GM19351 (cell line): ENCODE measurements at regions not wholly inside any gene's neighbourhood (a gene's known extent, or its start where the extent isn't known, plus 50 kb on each side); places are given as distances from the start of the nearest gene placed in this dataset.

ENCODE experiments used
- ATAC-seq: cut with Tn5 transposase; IDR thresholded peaks from one replicate; pipeline ENCODE4 v1.9.1; 2021; ENCODE audit warnings: mild to moderate bottlenecking, moderate library complexity; ENCODE audit not compliant: unreplicated experiment

DNA sequence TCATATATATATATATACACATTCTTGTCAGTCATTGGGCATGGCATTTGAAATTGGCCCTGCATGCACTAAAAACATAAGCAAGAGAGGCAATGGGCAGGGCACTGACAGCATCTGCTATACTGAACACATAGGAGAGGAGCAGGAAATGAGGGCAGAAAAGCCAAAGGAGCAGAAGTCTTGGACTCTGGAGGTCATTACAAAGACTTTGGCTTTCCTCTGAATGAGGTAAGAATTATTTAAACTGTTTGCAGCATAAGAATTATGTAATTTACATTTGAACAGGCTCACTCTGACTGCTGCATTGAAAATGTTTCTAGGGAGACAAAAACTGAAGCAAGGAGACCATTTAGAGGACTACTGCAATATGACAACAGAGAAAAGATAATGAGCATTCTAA is 396.5 kb downstream of the PRDM5 start:
- no peak for ATAC-seq

- ATAC-seq, result no peak
Measured at GRCh38 chr4:120525106-120525505, 397.4 kb downstream of the PRDM5 start.

DNA sequence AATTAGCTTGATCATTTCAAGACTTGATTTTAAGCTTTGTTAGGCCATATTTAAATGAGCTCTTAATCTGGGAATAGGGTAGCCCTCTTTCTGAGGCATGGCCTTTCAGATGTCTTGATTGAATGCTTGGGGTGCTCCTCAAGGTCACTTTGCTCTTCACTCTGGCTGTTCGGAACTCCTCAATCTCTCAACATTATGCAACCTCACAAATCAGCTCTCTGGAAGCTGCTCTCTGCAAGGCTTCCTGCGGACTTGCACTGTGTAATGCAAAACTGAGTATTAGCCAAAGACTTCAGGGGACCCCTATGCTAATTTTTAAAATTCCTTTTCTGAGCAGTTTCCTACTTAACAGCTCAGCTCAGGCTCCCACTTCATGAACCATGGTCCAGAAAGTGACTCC is 398.3 kb downstream of the PRDM5 start:
- ATAC-seq, result no peak

DNA sequence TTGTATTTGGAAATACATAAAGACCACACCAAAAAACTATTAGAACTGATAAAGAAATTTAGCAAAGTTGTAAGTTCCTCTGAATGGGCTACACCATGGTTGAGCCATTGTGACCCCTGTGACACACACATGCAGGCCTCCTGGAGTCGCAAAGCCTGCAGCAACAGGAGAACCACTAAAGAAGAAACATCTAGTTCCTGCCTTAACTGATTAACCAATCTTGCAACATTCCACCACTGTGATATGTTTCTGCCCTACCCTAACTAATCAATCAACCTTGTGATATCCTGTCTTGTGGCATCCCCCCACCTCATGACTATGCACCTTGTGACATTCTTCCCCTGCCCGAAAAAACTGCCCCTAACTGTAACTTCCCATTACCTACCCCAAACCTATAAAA is 401.8 kb downstream of the PRDM5 start:
- ATAC-seq, result no peak

- no peak for ATAC-seq
Measured at GRCh38 chr4:120517966-120518365, 404.6 kb downstream of the PRDM5 start.

DNA sequence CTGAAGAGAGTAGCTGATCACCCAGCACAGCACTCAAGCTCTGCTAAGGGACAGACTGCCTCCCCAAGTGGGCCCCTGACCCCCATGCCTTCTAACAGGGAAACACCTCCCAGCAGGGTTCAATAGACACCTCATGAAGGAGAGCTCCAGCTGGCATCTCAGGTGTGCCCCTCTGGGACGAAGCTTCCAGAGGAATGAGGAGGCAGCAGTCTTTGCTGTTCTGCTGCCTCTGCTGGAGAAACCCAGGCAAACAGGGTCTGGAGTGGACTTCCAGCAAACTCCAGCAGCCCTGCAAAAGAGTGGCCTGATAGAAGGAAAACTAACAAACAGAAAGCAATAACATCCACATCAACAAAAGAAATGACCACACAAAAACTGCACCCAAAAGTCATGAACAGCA is 412.8 kb downstream of the PRDM5 start:
- no peak for ATAC-seq

DNA sequence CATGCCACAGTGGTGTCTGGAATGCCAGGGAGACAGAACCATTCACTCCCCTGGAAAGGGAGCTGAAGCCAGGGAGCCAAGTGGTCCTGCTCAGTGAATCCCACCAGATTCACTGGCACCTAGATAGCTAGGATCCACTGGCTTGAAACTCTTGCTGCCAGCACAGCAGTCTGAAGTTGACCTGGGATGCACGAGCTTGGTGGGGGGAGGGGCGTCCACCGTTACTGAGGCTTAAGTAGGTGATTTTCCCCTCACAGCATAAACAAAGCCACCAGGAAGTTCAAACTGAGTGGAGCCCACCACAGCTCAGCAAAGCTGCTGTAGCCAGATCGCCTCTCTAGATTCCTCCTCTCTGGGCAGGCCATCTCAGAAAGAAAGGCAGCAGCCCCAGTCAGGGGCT is 413.3 kb downstream of the PRDM5 start:
- ATAC-seq, result no peak

DNA sequence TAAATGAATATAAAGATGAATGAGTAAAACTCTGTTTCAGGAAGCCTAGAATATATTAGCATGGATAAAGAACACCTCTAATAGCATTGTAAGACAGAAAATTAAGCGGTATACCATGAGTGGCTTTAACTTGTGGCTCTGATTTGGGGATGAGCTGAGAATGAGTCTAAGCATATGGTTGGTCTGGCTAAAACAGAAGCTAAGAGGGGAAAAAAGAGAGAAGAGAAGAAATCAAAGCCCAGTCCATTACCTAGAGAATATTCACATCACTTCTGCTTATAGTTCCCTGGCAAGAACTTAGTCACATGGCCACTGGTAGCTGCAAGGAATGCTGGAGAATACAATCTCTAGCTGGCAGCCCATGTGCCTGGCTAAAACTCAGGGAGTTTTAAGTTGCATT is 414.5 kb downstream of the PRDM5 start:
- no peak for ATAC-seq

DNA sequence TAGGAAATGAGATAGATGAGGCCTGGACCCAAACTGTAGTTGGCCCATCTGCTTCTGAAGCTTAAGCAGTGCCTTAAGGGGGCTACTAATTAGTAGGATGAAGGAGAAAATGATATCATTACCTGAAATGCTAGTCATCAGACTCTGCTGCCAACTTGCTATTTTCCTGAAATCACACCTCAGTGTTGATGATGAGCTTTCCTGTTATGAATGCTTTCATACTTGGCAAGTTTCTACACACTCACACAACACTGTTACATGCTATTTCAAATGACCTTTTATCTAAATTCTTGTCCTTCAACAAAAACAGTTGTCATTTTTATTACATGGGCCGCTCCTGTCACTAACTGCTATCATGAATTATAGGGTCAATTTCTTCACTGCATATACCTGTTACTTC is 416.0 kb downstream of the PRDM5 start:
- ATAC-seq, result no peak

DNA sequence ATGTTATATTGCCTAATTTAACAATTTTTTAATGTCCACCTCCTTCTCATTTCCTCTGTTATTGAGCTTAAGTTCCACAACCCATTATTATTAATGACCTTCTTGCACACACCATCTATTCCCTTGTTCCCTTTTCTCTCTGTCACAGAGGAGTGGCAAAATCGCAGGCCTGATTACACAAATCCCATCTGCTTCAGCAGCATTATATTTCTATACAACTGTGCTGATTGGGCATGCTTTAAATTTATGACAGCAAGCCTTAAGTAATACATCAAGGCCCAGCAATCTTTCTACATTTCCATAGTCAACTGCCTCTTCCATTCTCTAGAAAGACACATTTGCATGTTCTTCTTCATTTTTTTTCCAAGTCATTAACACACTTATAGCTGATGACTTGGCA is 423.8 kb downstream of the PRDM5 start:
- ATAC-seq, result no peak

DNA sequence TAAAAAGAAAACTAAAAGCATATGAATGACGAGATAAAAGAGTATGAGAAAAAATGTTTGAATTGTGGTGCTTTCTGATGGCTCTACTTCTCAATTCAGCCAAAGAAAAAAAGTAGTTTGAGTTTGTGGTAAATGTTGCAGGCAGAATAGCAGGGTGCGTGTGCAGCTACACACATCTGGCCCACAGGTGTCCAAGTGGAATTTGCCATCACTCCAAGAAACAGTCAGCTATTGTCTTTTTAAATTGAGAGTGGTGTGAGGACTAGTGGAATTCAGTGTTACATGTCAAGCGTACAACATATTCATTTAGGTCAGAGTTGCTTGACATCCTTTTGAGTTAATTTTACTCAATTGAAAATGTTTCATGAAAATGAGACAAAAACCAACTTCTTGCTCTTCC is 424.8 kb upstream of the MAD2L1 start:
- ATAC-seq, result no peak

DNA sequence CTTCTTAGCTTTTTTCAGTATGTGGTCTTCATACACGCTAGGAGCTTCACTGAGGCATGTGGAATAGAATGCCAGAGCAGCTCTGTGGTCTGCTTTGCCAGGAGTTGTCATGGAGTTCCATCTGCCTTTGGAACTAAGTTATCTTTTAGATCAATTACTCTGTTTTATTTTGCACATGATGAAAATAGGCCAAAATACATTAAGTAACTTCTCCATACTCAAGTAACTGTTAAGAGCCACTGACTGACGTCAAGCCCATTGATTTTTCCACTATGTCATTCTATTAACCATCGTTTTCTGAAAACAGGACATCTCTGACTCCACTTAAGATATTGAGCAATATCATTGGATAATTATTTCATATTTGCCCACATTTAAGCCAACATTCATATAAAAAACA is 415.1 kb upstream of the MAD2L1 start:
- ATAC-seq, result no peak

GRCh38 chr4:120472447-120473131 is 405.9 kb upstream of the MAD2L1 start:
- ATAC-seq, result no peak

- ATAC-seq, result no peak
Measured at GRCh38 chr4:120466429-120466828, 399.8 kb upstream of the MAD2L1 start.

DNA sequence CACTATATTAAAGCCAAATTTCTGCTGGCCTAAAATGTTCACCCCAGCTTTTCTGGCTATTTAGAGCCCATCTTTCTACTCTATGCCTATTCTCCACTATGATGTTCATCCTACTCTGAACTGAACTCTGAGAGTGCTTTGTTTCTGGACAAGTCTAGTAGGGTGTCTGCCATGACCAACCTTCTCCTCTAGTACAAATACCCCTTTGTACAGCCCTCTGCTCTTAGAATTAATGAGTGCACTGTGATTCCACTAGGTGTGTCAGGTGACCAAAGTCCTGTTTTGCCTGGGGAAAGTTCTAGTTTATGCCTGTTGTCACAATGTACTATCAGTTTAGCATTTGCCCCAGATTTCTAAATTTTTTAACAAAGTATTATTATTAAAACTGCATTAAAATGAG is 388.1 kb upstream of the MAD2L1 start:
- ATAC-seq, result no peak

DNA sequence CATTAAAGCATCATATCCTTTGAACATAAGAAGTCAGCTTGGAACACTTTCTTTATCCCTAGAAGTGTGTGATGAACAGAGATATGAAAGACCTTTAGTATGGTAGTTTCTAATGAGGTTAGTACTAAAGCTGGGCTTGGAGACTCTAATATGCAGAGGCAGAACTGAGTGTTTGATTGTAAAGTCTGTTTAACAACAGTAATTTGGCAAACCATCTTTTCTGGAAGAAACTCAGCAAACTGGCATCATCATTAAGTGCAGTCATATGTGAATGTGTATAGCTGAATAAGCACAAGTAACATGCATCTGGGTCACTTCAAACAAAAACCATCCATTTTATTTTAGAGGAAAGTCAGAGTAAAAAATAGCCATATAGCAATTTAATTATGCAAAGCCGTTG is 385.9 kb upstream of the MAD2L1 start:
- no peak for ATAC-seq

- no peak for ATAC-seq
Measured at GRCh38 chr4:120452001-120452400, 385.4 kb upstream of the MAD2L1 start.

DNA sequence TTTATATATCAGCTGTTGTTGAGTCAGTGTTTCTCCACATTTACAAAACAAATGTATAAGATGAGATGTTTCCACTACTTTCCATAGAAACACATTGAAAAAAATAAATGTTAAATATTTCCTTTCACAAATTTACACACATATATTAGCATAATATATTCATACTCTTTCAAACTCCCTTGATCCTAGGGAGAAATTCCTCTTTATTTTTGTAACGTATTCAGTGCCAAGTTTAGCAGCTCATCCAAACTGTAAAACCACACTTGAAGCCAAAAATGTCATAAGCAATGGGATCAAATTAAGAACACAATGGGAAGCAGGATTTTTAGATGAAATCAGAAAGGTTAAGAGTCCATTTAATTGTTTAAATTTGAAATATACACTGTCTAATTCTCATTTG is 381.1 kb upstream of the MAD2L1 start:
- ATAC-seq, result no peak

GRCh38 chr4:120446051-120446567 is 379.5 kb upstream of the MAD2L1 start:
- ATAC-seq, result peak; percentile 92

DNA sequence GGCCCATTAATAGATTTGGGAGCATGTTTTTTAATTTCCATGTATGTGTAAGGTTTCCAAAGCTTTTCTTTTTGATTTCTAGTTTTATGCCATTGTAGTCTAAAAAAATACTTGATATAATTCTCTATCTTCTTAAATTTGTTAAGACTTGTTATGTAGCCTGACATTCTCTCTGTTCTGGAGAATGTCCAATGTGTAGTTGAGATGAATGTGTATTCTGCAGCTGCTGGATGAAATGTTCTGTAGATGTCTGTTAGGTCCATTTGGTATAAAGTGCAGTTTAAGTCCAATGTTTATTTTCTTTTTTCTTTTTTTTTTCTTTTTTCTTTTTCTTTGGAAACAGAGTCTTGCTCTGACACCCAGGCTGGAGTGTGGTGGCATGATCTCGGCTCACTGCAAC is 378.5 kb upstream of the MAD2L1 start:
- no peak for ATAC-seq

GRCh38 chr4:120443116-120443515 is 376.5 kb upstream of the MAD2L1 start:
- ATAC-seq, result no peak

- no peak for ATAC-seq
Measured at GRCh38 chr4:120440730-120441129, 374.1 kb upstream of the MAD2L1 start.

DNA sequence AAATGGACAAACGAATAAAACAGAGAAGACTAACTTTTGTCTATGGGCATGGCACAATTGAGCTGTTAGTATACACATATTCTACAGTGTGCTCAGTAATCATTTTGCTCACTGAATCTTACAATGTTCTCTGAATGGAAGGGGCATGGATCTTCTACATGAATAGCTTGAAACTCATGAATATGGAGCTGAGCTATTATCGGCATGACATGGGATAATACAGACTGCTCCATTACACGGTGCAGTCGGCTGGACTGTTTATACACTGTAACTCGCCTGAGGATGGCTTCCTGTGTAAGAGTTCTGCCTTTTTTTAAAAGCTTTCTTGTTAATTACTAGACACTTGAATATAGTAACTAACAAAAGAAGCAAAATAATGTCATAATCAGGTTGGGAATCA is 368.5 kb upstream of the MAD2L1 start:
- no peak for ATAC-seq
